ENCODE measurements at regions not wholly inside any gene's neighbourhood (a gene's known extent, or its start where the extent isn't known, plus 50 kb on each side); places are given as distances from the start of the nearest gene placed in this dataset.

GRCh38 chr18:2180586-2180985 is 390.7 kb downstream of the METTL4 start:
- no peak for DNase-seq (ENCODE audit: low read depth, low spot score)

GRCh38 chr18:2183432-2183831 is 387.9 kb downstream of the METTL4 start:
- POLR2A ChIA-PET, result no interaction called here
- no peak for DNase-seq (ENCODE audit: low read depth, low spot score)
- Histone ChIP-seq H3K4me3 (replicated peaks in 1 of 2; ENCODE audit: low read depth in 1 of 2, low read length in 2 of 2) (no peak overlapping the region), H3K9ac (ENCODE audit: low read length) (no peak overlapping the region), H3K4me2 (ENCODE audit: low read length) (no peak overlapping the region), H3K79me2 (ENCODE audit: insufficient read depth, low read length) (no peaks in the 10 kb centered on the region), H3K9me3 (ENCODE audit: control insufficient read depth in 1 of 2, insufficient read depth in 1 of 2, low read depth in 1 of 2, low read length in 2 of 2) (no peaks in the 10 kb centered on the region), H3K9me2 (ENCODE audit: insufficient read depth) (no peaks in the 10 kb centered on the region), H3K4me1 (ENCODE audit: control insufficient read depth in 1 of 2, insufficient read depth in 2 of 2, low read length in 2 of 2) (no peaks in the 10 kb centered on the region), H3K36me3 (ENCODE audit: control insufficient read depth in 1 of 2, insufficient read depth in 2 of 2, low read length in 2 of 2) (no peaks in the 10 kb centered on the region), H2AFZ (ENCODE audit: low read depth, low read length, poor library complexity, severe bottlenecking) (no peak overlapping the region), H3K27ac (ENCODE audit: low read depth, low read length) (no peak overlapping the region), H4K20me1 (ENCODE audit: insufficient read depth) (no peaks in the 10 kb centered on the region), H3K27me3 (ENCODE audit: insufficient read depth, low read length) (peaks cover 9% of the 10 kb centered on the region; the same call in 1 of the 2 replicates)
- CTCF ChIA-PET, result no interaction called here
- BruUV-seq (replicated peaks), result no TSS peak
- RAD21 ChIA-PET (ENCODE audit: low non-redundant PET in 1 of 2, low total read pairs in 2 of 2, uncharacterized antibody in 2 of 2, unreplicated experiment in 2 of 2), result no interaction called here
- intact Hi-C loops (cut with micrococcal nuclease), result no loop called here
- no peak for ATAC-seq
- TF ChIP-seq SP1 (IDR thresholded peaks at IDR 0.05; ENCODE audit: low read depth) (no peak), CTCF (IDR thresholded peaks at IDR 0.05 in 2 of 3, conservative IDR thresholded peaks at IDR 0.05 in 1 of 3; ENCODE audit: borderline replicate concordance in 1 of 3, insufficient read depth in 1 of 3, low read depth in 2 of 3, low read length in 2 of 3) (no peak), EGR1 (IDR thresholded peaks at IDR 0.05; ENCODE audit: low read depth) (no peak), CBX3 (IDR thresholded peaks at IDR 0.05; ENCODE audit: low read depth) (no peak), TCF7L2 (IDR thresholded peaks at IDR 0.05; ENCODE audit: borderline replicate concordance, extremely low read depth, insufficient read depth, insufficient read length) (no peak)
- TF ChIP-seq, protein P1, sequence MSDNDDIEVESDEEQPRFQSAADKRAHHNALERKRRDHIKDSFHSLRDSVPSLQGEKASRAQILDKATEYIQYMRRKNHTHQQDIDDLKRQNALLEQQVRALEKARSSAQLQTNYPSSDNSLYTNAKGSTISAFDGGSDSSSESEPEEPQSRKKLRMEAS (IDR thresholded peaks at IDR 0.05), result no peak
- TF ChIP-seq, protein P2, sequence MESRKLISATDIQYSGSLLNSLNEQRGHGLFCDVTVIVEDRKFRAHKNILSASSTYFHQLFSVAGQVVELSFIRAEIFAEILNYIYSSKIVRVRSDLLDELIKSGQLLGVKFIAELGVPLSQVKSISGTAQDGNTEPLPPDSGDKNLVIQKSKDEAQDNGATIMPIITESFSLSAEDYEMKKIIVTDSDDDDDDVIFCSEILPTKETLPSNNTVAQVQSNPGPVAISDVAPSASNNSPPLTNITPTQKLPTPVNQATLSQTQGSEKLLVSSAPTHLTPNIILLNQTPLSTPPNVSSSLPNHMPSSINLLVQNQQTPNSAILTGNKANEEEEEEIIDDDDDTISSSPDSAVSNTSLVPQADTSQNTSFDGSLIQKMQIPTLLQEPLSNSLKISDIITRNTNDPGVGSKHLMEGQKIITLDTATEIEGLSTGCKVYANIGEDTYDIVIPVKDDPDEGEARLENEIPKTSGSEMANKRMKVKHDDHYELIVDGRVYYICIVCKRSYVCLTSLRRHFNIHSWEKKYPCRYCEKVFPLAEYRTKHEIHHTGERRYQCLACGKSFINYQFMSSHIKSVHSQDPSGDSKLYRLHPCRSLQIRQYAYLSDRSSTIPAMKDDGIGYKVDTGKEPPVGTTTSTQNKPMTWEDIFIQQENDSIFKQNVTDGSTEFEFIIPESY (IDR thresholded peaks at IDR 0.05; ENCODE audit: extremely low read depth, insufficient replicate concordance, low read length), result no peak
- TF ChIP-seq, protein P3, sequence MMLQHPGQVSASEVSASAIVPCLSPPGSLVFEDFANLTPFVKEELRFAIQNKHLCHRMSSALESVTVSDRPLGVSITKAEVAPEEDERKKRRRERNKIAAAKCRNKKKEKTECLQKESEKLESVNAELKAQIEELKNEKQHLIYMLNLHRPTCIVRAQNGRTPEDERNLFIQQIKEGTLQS (IDR thresholded peaks at IDR 0.05), result no peak

More at GRCh38 chr18:2180586-2180985, 390.7 kb downstream of the METTL4 start:
- Histone ChIP-seq H3K9me2 (ENCODE audit: insufficient read depth) (no peaks in the 10 kb centered on the region), H3K36me3 (ENCODE audit: control insufficient read depth in 1 of 2, insufficient read depth in 2 of 2, low read length in 2 of 2) (no peaks in the 10 kb centered on the region), H2AFZ (ENCODE audit: low read depth, low read length, poor library complexity, severe bottlenecking) (no peak overlapping the region), H3K9me3 (ENCODE audit: control insufficient read depth in 1 of 2, insufficient read depth in 1 of 2, low read depth in 1 of 2, low read length in 2 of 2) (no peaks in the 10 kb centered on the region), H3K4me1 (ENCODE audit: control insufficient read depth in 1 of 2, insufficient read depth in 2 of 2, low read length in 2 of 2) (no peaks in the 10 kb centered on the region), H4K20me1 (ENCODE audit: insufficient read depth) (no peaks in the 10 kb centered on the region), H3K9ac (ENCODE audit: low read length) (no peak overlapping the region), H3K27ac (ENCODE audit: low read depth, low read length) (no peak overlapping the region), H3K27me3 (ENCODE audit: insufficient read depth, low read length) (peaks cover 11% of the 10 kb centered on the region; the same call in 1 of the 2 replicates), H3K79me2 (ENCODE audit: insufficient read depth, low read length) (no peaks in the 10 kb centered on the region), H3K4me3 (replicated peaks in 1 of 2; ENCODE audit: low read depth in 1 of 2, low read length in 2 of 2) (no peak overlapping the region), H3K4me2 (ENCODE audit: low read length) (no peak overlapping the region)
- ChIA-PET POLR2A (no interaction called here), RAD21 (ENCODE audit: low non-redundant PET in 1 of 2, low total read pairs in 2 of 2, uncharacterized antibody in 2 of 2, unreplicated experiment in 2 of 2) (no interaction called here), CTCF (no interaction called here)
- BruUV-seq (replicated peaks), result no TSS peak
- no peak for ATAC-seq
- intact Hi-C loops (cut with micrococcal nuclease), result no loop called here
- TF ChIP-seq CTCF (IDR thresholded peaks at IDR 0.05 in 2 of 3, conservative IDR thresholded peaks at IDR 0.05 in 1 of 3; ENCODE audit: borderline replicate concordance in 1 of 3, insufficient read depth in 1 of 3, low read depth in 2 of 3, low read length in 2 of 3) (0 out of 6 replicates have a peak, but pooled peaks of 1 of the 3 experiments have one; percentile 6), TCF7L2 (IDR thresholded peaks at IDR 0.05; ENCODE audit: borderline replicate concordance, extremely low read depth, insufficient read depth, insufficient read length) (no peak)
